Spinal cord (tissue), 9 donors: ENCODE measurements at regions not wholly inside any gene's neighbourhood (a gene's known extent, or its start where the extent isn't known, plus 50 kb on each side); places are given as distances from the start of the nearest gene placed in this dataset.
"Not testable (repeated sequence)": the region's sequence is repeated elsewhere in the genome, so short reads cannot be mapped to it uniquely, and the experiment has no call there.

Experiments
- DNase-seq, 6 donors: peaks; one replicate each; pipeline versions ENCODE4 v3.0.0 to v3.0.0-alpha.2; 2013 to 2015; ENCODE audit warnings: low spot score in 6 of 6, low read depth in 4 of 6
- H3K27ac ChIP-seq: one replicate; pipeline ENCODE4 v1.5.1; 2013; ENCODE audit warnings: low read depth, low read length, control low read depth
- H3K27me3 ChIP-seq: one replicate; pipeline ENCODE4 v1.6.1; 2013; ENCODE audit warnings: low read length; ENCODE audit not compliant: control insufficient read depth, insufficient read depth
- H3K36me3 ChIP-seq: one replicate; pipeline ENCODE4 v1.6.1; 2013; ENCODE audit warnings: low read length; ENCODE audit not compliant: control insufficient read depth, insufficient read depth
- H3K4me1 ChIP-seq: one replicate; pipeline ENCODE4 v1.6.1; 2013; ENCODE audit warnings: low read length; ENCODE audit not compliant: control insufficient read depth, insufficient read depth
- H3K4me3 ChIP-seq: one replicate; pipeline ENCODE4 v1.5.1; 2013; ENCODE audit warnings: low read depth, low read length, control low read depth
- H3K9me3 ChIP-seq: one replicate; pipeline ENCODE4 v1.6.1; 2013; ENCODE audit warnings: low read length; ENCODE audit not compliant: control insufficient read depth, insufficient read depth
- WGBS: methylation state at CpG from one replicate; pipeline ENCODE4 v1.1.5; 2013; ENCODE audit warnings: missing lambda C conversion rate; ENCODE audit not compliant: insufficient coverage; 5-methylcytosine and 5-hydroxymethylcytosine counted together
- donor health status: healthy.

GRCh38 chr2:426696-427095, 138.8 kb upstream of the ALKAL2 start:
- H3K36me3 ChIP-seq, DNase-seq, H3K27me3 ChIP-seq, H3K27ac ChIP-seq, H3K9me3 ChIP-seq, H3K4me1 ChIP-seq, H3K4me3 ChIP-seq: not testable (repeated sequence)
- 97% methylated on average over 12 of the region's 47 CpGs for WGBS

- Histone ChIP-seq H3K4me1 (no peaks in the 10 kb centered on the region), H3K9me3 (no peaks in the 10 kb centered on the region), H3K36me3 (no peaks in the 10 kb centered on the region), H3K4me3 (no peak overlapping the region), H3K27me3 (no peaks in the 10 kb centered on the region), H3K27ac (no peak overlapping the region)
- 94% methylated on average over 14 of the region's 17 CpGs for WGBS
- no peak for DNase-seq
These were observed 138.1 kb upstream of the ALKAL2 start for GRCh38 chr2:425947-426346.

DNA sequence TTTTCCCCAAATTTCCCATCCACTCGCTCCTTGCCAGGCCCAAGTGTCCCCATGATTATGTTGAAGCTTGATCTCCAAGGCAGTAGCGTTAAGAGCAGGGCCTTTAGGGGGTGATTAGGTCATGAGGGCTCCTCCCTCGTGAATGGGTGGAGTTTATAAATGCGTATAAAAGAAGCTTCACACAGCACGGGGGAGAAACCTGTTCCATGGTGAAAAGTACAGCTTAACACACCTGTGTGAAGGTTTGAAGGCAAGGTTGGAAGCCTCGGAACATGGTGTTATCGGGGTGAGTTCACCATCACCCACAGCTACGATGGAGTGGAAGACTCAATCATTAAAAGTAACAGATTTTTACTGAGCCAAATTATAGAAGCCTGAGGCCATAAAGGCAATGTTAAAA, 137.4 kb upstream of the ALKAL2 start:
- 87% methylated on average over 4 of the region's 8 CpGs for WGBS
- DNase-seq, result no peak
- no peaks in the 10 kb centered on the region for H3K27me3 ChIP-seq
- H3K36me3 ChIP-seq, result no peaks in the 10 kb centered on the region
- H3K27ac ChIP-seq, result no peak overlapping the region
- no peak overlapping the region for H3K4me3 ChIP-seq
- H3K9me3 ChIP-seq, result no peaks in the 10 kb centered on the region
- no peaks in the 10 kb centered on the region for H3K4me1 ChIP-seq

GRCh38 chr2:424306-425171, 136.6 kb upstream of the ALKAL2 start:
- H3K36me3 ChIP-seq, result no peaks in the 10 kb centered on the region
- no peaks in the 10 kb centered on the region for H3K4me1 ChIP-seq
- no peaks in the 10 kb centered on the region for H3K27me3 ChIP-seq
- H3K9me3 ChIP-seq, result no peaks in the 10 kb centered on the region
- no peak for DNase-seq
- H3K4me3 ChIP-seq, result no peak overlapping the region
- H3K27ac ChIP-seq, result no peak overlapping the region
- 90% methylated on average over 15 of the region's 20 CpGs for WGBS

DNA sequence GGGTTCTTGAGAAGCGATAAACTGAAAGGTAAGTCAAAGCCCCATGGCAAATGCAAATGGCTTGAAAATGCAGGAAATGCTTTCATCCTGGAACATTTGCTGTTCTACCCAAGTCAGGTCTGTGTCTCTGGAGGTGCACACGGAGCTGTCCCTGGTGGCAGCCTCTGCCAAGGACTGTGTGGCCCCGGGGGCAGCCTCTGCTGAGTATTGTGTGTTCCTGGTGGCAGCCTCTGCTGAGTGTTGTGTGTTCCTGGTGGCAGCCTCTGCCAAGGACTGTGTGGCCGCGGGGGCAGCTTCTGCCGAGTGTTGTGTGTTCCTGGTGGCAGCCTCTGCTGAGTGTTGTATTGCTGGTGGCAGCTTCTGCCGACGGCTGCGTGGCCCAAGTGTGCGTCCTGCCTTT, 135.6 kb upstream of the ALKAL2 start:
- DNase-seq, result no peak
- H3K4me1 ChIP-seq, result no peaks in the 10 kb centered on the region
- H3K4me3 ChIP-seq, result no peak overlapping the region
- no peak overlapping the region for H3K27ac ChIP-seq
- whole genome bisulfite sequencing, result 79% methylated on average over 3 of the region's 10 CpGs
- H3K27me3 ChIP-seq, result no peaks in the 10 kb centered on the region
- H3K9me3 ChIP-seq, result no peaks in the 10 kb centered on the region
- H3K36me3 ChIP-seq, result no peaks in the 10 kb centered on the region

DNA sequence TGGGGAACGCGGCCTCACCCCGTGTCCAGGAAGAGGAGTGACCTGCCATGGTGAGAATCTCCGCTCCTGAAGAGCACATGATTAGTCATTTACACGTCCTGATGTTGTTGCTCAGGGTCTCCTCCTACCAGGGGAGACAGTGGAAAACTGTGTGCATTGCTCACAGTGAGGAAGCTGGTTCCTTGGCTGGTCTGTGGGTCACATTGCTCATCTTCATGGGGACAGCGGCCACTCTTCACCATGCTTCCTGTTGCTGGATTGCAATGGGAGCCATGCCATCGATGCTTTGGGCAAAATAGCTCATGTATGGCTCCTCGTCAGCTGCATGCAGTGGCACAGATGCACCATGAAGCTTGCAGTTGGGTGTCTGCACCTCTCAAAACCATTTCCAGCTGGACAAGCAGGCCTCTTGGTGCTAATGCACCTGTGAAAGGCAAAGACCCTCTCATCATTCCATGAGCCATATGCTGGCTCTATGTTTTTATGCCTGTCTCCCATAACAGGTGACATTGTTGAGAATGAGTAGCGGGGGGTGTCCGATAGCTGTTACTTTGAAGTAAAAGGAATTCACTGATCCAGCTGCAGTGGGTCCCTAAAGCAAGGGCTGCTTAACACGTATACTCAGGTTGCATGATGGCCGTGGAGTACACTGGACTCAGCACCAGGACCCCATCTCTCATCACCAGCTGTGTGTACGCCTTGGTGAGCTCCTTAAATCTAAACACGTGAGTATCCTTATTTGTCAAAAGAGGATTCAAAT, 135.0 kb upstream of the ALKAL2 start:
- Histone ChIP-seq H3K4me1 (no peaks in the 10 kb centered on the region), H3K27ac (no peak overlapping the region), H3K27me3 (no peaks in the 10 kb centered on the region), H3K36me3 (no peaks in the 10 kb centered on the region), H3K4me3 (no peak overlapping the region), H3K9me3 (no peaks in the 10 kb centered on the region)
- no peak for DNase-seq
- WGBS, result 92% methylated on average over 10 of the region's 14 CpGs

DNA sequence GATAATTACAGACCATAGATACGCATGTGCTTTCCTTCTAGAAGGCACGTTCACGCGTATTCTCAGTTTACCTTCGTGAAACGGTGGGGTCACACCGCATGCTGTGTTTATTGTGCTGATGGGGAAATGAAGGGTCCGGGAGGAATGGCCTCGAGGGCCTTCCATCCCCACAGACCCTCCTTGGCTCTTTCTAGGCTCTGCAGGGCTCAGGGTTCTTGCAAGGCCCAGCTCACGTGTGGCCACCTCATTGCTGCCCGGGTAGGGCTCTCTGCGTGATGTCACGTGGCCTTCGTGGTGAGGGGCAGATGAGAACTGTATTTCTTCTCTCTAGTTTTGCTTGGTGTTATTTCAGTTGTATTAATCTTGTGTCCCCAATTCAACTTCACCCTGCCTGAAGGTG, 133.5 kb upstream of the ALKAL2 start:
- H3K27ac ChIP-seq, result no peak overlapping the region
- no peaks in the 10 kb centered on the region for H3K4me1 ChIP-seq
- DNase-seq, result no peak
- H3K9me3 ChIP-seq, result no peaks in the 10 kb centered on the region
- H3K4me3 ChIP-seq, result no peak overlapping the region
- H3K36me3 ChIP-seq, result no peaks in the 10 kb centered on the region
- no peaks in the 10 kb centered on the region for H3K27me3 ChIP-seq
- no CpG with 5 or more reads among the region's 14 CpGs for WGBS

GRCh38 chr2:419687-420317, 131.9 kb upstream of the ALKAL2 start:
- Histone ChIP-seq H3K4me1 (no peaks in the 10 kb centered on the region), H3K27me3 (no peaks in the 10 kb centered on the region), H3K27ac (no peak overlapping the region), H3K36me3 (no peaks in the 10 kb centered on the region), H3K4me3 (no peak overlapping the region), H3K9me3 (no peaks in the 10 kb centered on the region)
- no peak for DNase-seq
- 91% methylated on average over 14 of the region's 28 CpGs for WGBS

DNA sequence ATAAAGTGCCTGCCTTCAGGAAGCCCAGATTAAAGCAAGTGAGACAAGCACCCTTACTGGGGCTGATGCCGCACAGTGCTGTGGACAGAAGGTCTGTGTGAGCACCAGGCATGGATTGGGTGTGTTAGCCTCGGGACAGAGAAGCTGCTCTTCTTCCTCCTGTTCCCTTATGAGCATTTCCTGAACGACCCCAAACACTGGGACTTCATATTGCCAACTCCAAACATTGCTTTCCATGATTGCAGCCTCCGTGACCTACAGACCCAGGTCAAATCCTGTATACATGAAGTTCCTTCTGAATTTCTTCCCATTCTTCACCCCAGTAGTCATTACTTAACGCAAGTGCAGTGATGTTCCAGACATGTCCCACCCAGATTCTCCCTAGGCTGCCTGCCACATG, 129.8 kb upstream of the ALKAL2 start:
- no peaks in the 10 kb centered on the region for H3K36me3 ChIP-seq
- 95% methylated on average over 4 of the region's 5 CpGs for WGBS
- H3K9me3 ChIP-seq, result no peaks in the 10 kb centered on the region
- H3K4me3 ChIP-seq, result no peak overlapping the region
- no peak for DNase-seq
- H3K27ac ChIP-seq, result no peak overlapping the region
- H3K4me1 ChIP-seq, result no peaks in the 10 kb centered on the region
- no peaks in the 10 kb centered on the region for H3K27me3 ChIP-seq
